ENCODE measurements at regions not wholly inside any gene's neighbourhood (a gene's known extent, or its start where the extent isn't known, plus 50 kb on each side); places are given as distances from the start of the nearest gene placed in this dataset.
A peak's percentile ranks its signal among the peaks of the same experiment; 100 is the strongest.

DNA sequence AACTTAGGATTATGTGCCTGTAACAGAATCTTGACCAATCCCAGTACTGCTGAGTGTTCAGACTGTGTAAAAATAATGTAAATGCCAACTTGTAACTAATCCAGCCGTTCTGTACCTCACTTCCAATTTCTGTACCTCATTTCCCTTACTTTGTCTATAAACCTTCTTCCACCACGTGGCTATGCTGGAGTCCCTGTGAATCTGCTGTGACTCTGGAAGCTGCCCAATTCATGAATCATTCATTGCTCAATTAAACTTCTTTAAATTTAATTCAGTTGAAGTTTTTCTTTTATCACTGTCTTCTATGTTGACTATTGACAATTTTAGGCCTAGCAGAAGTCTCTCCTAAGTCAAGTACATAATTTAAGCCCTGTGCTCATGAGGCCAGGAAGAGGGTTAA, 215.3 kb upstream of the RHOBTB1 start:
- Histone ChIP-seq H3K14ac (replicated peaks; ENCODE audit: low read depth, low read length) (no peak overlapping the region), H3K18ac (ENCODE audit: low read depth, low read length) (peak overlapping the region; percentile 55; the same call in 1 of the 2 replicates), H4K20me1 (ENCODE audit: insufficient read depth, low read length) (no peaks in the 10 kb centered on the region), H2AFZ (replicated peaks; ENCODE audit: low read length, poor library complexity) (no peak overlapping the region), H2BK15ac (ENCODE audit: low read depth, low read length) (0 out of 3 replicates have a peak overlapping the region, but pooled peaks have one; percentile 15), H4K8ac (ENCODE audit: low read depth in 2 of 2, low read length in 2 of 2) (no peak overlapping the region), H2AK5ac (ENCODE audit: low read depth, low read length) (no peak overlapping the region), H3K9me3 (ENCODE audit: control insufficient read depth, insufficient read depth, low read length) (no peaks in the 10 kb centered on the region), H2AK9ac (replicated peaks; ENCODE audit: low read depth, low read length, poor library complexity) (no peak overlapping the region), H3K4me3 (ENCODE audit: insufficient read depth, low read depth, low read length) (no peak overlapping the region), H3K4me2 (ENCODE audit: low read depth, low read length) (no peak overlapping the region; the same call in 1 of the 2 replicates), H4K5ac (ENCODE audit: low read depth, low read length) (no peak overlapping the region), H4K91ac (ENCODE audit: insufficient read depth, low read depth, low read length) (no peak overlapping the region), H3K56ac (ENCODE audit: extremely low read depth, insufficient read depth, low read length) (no peak overlapping the region), H3K9me1 (ENCODE audit: insufficient read depth, low read length) (no peaks in the 10 kb centered on the region), H3K4ac (ENCODE audit: low read depth, low read length) (no peak overlapping the region), H3K4me1 (ENCODE audit: control insufficient read depth, insufficient read depth, low read length) (peaks cover 6% of the 10 kb centered on the region), H3K27me3 (ENCODE audit: control insufficient read depth, insufficient read depth, low read length) (no peaks in the 10 kb centered on the region), H3K36me3 (ENCODE audit: control insufficient read depth, insufficient read depth, low read length) (no peaks in the 10 kb centered on the region), H2BK5ac (ENCODE audit: low read depth, low read length, poor library complexity, severe bottlenecking) (no peak overlapping the region), H2BK20ac (ENCODE audit: low read depth, low read length) (no peak overlapping the region), H3K79me1 (ENCODE audit: low read depth in 1 of 2, low read length in 2 of 2) (no peaks in the 10 kb centered on the region), H3K27ac (ENCODE audit: insufficient read depth, low read length) (no peak overlapping the region), H3K23ac (ENCODE audit: low read depth, low read length) (no peak overlapping the region), H2BK120ac (ENCODE audit: low read depth, low read length) (no peak overlapping the region), H3K9ac (ENCODE audit: low read depth, low read length) (no peak overlapping the region)
- TF ChIP-seq CEBPB (IDR thresholded peaks at IDR 0.05; ENCODE audit: low read depth, low read length), result peak; percentile 42; the same call in 1 of the 2 replicates
- TF ChIP-seq RCOR1 (IDR thresholded peaks at IDR 0.05; ENCODE audit: insufficient replicate concordance, low read length), result no peak
- TF ChIP-seq USF2 (IDR thresholded peaks at IDR 0.05; ENCODE audit: low read depth, low read length), result peak; percentile 55; the same call in 1 of the 2 replicates
- dilution Hi-C loops (cut with HindIII; ENCODE audit: low sequenced_read_pairs, unreplicated experiment), result no loop called here
- ATAC-seq (ENCODE audit: low read depth), result peak; percentile 22; the same call in 1 of the 2 replicates
- peak; percentile 43 for DNase-seq
- WGBS, 2 experiments (ENCODE audit: extremely low coverage in 2 of 2, insufficient read length in 1 of 2), result no CpG with 5 or more reads among the region's 2 CpGs
- intact Hi-C loops (cut with micrococcal nuclease), result no loop called here
- ChIA-PET POLR2A (ENCODE audit: unreplicated experiment) (no interaction called here), CTCF (no interaction called here)
- no TSS peak for BruUV-seq (replicated peaks)
- in situ Hi-C loops (cut with MboI; ENCODE audit: low sequenced_read_pairs), result no loop called here
